Activated naive CD8-positive, alpha-beta T cell treated with anti-CD3 and anti-CD28 coated beads, Interleukin-2, amount 50 U/mL, for 16 hours (primary cell): ENCODE measurements at regions not wholly inside any gene's neighbourhood (a gene's known extent, or its start where the extent isn't known, plus 50 kb on each side); places are given as distances from the start of the nearest gene placed in this dataset.
"Not testable (repeated sequence)": the region's sequence is repeated elsewhere in the genome, so short reads cannot be mapped to it uniquely, and the experiment has no call there.

Experiments
- DNase-seq: peaks from one replicate; pipeline ENCODE4 v3.0.0-alpha.2; 2020; ENCODE audit warnings: low read depth, low spot score

GRCh38 chr3:152151216-152151876 is 117.4 kb upstream of the MBNL1 start:
- DNase-seq: no peak

- not testable (repeated sequence) for DNase-seq
These were observed 116.6 kb upstream of the MBNL1 start for GRCh38 chr3:152151877-152152765.

- DNase-seq: not testable (repeated sequence)
These were observed 115.6 kb upstream of the MBNL1 start for GRCh38 chr3:152153115-152153514.

GRCh38 chr3:152155246-152156020 is 113.3 kb upstream of the MBNL1 start:
- no peak for DNase-seq

GRCh38 chr3:152156880-152157279 is 111.8 kb upstream of the MBNL1 start:
- DNase-seq: no peak

GRCh38 chr3:152157337-152157736 is 111.4 kb upstream of the MBNL1 start:
- DNase-seq: no peak

GRCh38 chr3:152159328-152159727 is 109.4 kb upstream of the MBNL1 start:
- no peak for DNase-seq

GRCh38 chr3:152160350-152161011 is 108.2 kb upstream of the MBNL1 start:
- DNase-seq: no peak

- DNase-seq: no peak
These were observed 96.3 kb upstream of the MBNL1 start for GRCh38 chr3:152172460-152172859.

GRCh38 chr3:152173627-152174026 is 95.1 kb upstream of the MBNL1 start:
- no peak for DNase-seq

GRCh38 chr3:152174876-152175527 is 93.7 kb upstream of the MBNL1 start:
- no peak for DNase-seq

- DNase-seq: no peak
These were observed 93.2 kb upstream of the MBNL1 start for GRCh38 chr3:152175528-152175889.

GRCh38 chr3:152176241-152176640 is 92.5 kb upstream of the MBNL1 start:
- no peak for DNase-seq

- DNase-seq: no peak
These were observed 91.7 kb upstream of the MBNL1 start for GRCh38 chr3:152176998-152177397.

- no peak for DNase-seq
These were observed 91.0 kb upstream of the MBNL1 start for GRCh38 chr3:152177757-152178156.

- peak; percentile 8 for DNase-seq
These were observed 85.3 kb upstream of the MBNL1 start for GRCh38 chr3:152183473-152183872.

- DNase-seq: no peak
These were observed 83.6 kb upstream of the MBNL1 start for GRCh38 chr3:152184971-152185686.

- DNase-seq: no peak
These were observed 82.7 kb upstream of the MBNL1 start for GRCh38 chr3:152185891-152186630.

- no peak for DNase-seq
These were observed 78.0 kb upstream of the MBNL1 start for GRCh38 chr3:152190636-152191183.

GRCh38 chr3:152192050-152192449 is 76.7 kb upstream of the MBNL1 start:
- no peak for DNase-seq
